NCI-H748 (cell line): ENCODE measurements at regions not wholly inside any gene's neighbourhood (a gene's known extent, or its start where the extent isn't known, plus 50 kb on each side); places are given as distances from the start of the nearest gene placed in this dataset.

Source experiments
- DNase-seq: peaks from one replicate; lab custom pipeline; 2025; ENCODE audit not compliant: unreplicated experiment; lab: John Stamatoyannopoulos, UW

GRCh38 chr12:25906651-25907340 lies 51.7 kb upstream of the RASSF8 start:
- no peak for DNase-seq
